ENCODE measurements at regions not wholly inside any gene's neighbourhood (a gene's known extent, or its start where the extent isn't known, plus 50 kb on each side); places are given as distances from the start of the nearest gene placed in this dataset.

DNA sequence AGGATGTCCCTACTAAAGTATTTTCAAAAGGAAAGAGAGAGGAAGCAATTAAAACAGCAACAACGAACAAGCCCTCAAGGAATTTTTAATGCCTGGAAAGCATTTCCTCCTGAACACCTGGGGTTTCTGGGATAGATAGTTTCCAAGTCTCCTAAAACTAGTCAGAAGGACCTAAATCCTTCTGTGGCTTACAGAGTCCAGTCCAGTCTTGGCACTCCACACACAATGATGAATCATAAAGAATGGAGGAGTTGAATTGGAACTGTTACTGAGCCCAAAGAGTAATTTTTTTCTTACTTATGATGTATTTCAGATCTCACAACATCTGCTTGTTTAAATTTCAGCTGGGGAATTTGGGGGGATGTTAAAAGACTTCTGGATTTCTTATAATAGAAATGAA, 144.6 kb upstream of the SETBP1 start:
- TF ChIP-seq TAF1 (IDR thresholded peaks at IDR 0.05; ENCODE audit: borderline replicate concordance, low read depth, low read length) = no peak
- no peak for TF ChIP-seq POLR2AphosphoS5 (IDR thresholded peaks at IDR 0.05; ENCODE audit: low read depth, low read length)
